CD14-positive monocyte (primary cell): ENCODE measurements at regions not wholly inside any gene's neighbourhood (a gene's known extent, or its start where the extent isn't known, plus 50 kb on each side); places are given as distances from the start of the nearest gene placed in this dataset.

Source experiments
- DNase-seq, 3 donors: peaks; one replicate each; pipeline ENCODE4 v3.0.0-alpha.2; 2011 to 2022
- H2AFZ ChIP-seq: 2 replicates; pipeline ENCODE4 v1.6.0; 2012; ENCODE audit warnings: mild to moderate bottlenecking, low read depth, low read length, inconsistent platforms; ENCODE audit not compliant: insufficient read depth, poor library complexity, severe bottlenecking
- H3K27ac ChIP-seq, 2 donors: 1 replicate in 1 of 2; 2 replicates in 1 of 2; pipeline ENCODE4 v1.5.1; 2012 to 2013; ENCODE audit warnings: low read length in 2 of 2, control low read depth in 1 of 2, inconsistent platforms in 1 of 2, low read depth in 1 of 2, mild to moderate bottlenecking in 1 of 2
- H3K27me3 ChIP-seq, 2 donors: one replicate each; pipeline versions ENCODE4 v1.6.0 to v1.6.1; 2011 to 2013; ENCODE audit warnings: low read length in 2 of 2; ENCODE audit not compliant: control insufficient read depth in 2 of 2, insufficient read depth in 2 of 2
- H3K36me3 ChIP-seq, 2 donors: replicated peaks in 1 of 2; 1 replicate in 1 of 2; 2 replicates in 1 of 2; pipeline versions ENCODE4 v1.5.1 to v1.6.1; 2012 to 2013; ENCODE audit warnings: low read length in 2 of 2, control low read depth in 1 of 2, inconsistent platforms in 1 of 2, mild to moderate bottlenecking in 1 of 2; ENCODE audit not compliant: insufficient read depth in 2 of 2, control insufficient read depth in 1 of 2
- H3K4me1 ChIP-seq, 2 donors: 1 replicate in 1 of 2; 2 replicates in 1 of 2; pipeline versions ENCODE4 v1.5.1 to v1.6.1; 2012 to 2013; ENCODE audit warnings: low read length in 2 of 2, control low read depth in 1 of 2, inconsistent platforms in 1 of 2, mild to moderate bottlenecking in 1 of 2, moderate library complexity in 1 of 2; ENCODE audit not compliant: insufficient read depth in 2 of 2, control insufficient read depth in 1 of 2
- H3K4me2 ChIP-seq: replicated peaks from 2 replicates; pipeline ENCODE3; 2012; ENCODE audit warnings: low read length, moderate library complexity, mild to moderate bottlenecking; ENCODE audit not compliant: poor library complexity, severe bottlenecking; ENCODE audit errors: extremely low read depth
- H3K4me3 ChIP-seq, 3 experiments: fragments of 200-600 bp in 1 of 3; sonication (generic) in 1 of 3; replicated peaks in 1 of 3; 1 replicate in 2 of 3; 2 replicates in 1 of 3; pipeline ENCODE4 v1.5.1; 2011 to 2013; ENCODE audit warnings: low read length in 3 of 3, mild to moderate bottlenecking in 3 of 3, control low read depth in 2 of 3, low read depth in 2 of 3, inconsistent platforms in 1 of 3, moderate library complexity in 1 of 3
- H3K79me2 ChIP-seq: 2 replicates; pipeline ENCODE4 v1.6.0; 2012; ENCODE audit warnings: mild to moderate bottlenecking, control low read depth, inconsistent platforms, low read length, moderate library complexity; ENCODE audit not compliant: insufficient read depth
- H3K9ac ChIP-seq: 2 replicates; pipeline ENCODE4 v1.6.0; 2017; ENCODE audit warnings: low read length, mild to moderate bottlenecking; ENCODE audit not compliant: insufficient read depth, poor library complexity, severe bottlenecking
- H3K9me3 ChIP-seq, 2 donors: replicated peaks in 1 of 2; 1 replicate in 1 of 2; 2 replicates in 1 of 2; pipeline versions ENCODE4 v1.5.1 to v1.6.1; 2012 to 2013; ENCODE audit warnings: low read length in 2 of 2, control low read depth in 1 of 2; ENCODE audit not compliant: control insufficient read depth in 1 of 2, insufficient read depth in 1 of 2
- H4K20me1 ChIP-seq: 2 replicates; pipeline ENCODE4 v1.6.0; 2012; ENCODE audit warnings: mild to moderate bottlenecking, low read length, control low read depth, moderate library complexity; ENCODE audit not compliant: insufficient read depth
- H3K27ac Mint-ChIP-seq, 7 donors: one replicate each; pipeline ENCODE4 v1.8.0; 2020; ENCODE audit warnings: mild to moderate bottlenecking in 7 of 7, mixed read lengths in 7 of 7, moderate library complexity in 6 of 7, inconsistent platforms in 2 of 7
- H3K27me3 Mint-ChIP-seq, 3 donors: one replicate each; pipeline ENCODE4 v1.8.0; 2021 to 2022; ENCODE audit warnings: low read depth in 3 of 3, mild to moderate bottlenecking in 3 of 3, mixed read lengths in 3 of 3, moderate library complexity in 3 of 3, inconsistent platforms in 1 of 3
- H3K36me3 Mint-ChIP-seq, 2 donors: one replicate each; pipeline ENCODE4 v1.8.0; 2020; ENCODE audit warnings: mixed read lengths in 2 of 2, inconsistent platforms in 1 of 2, mild to moderate bottlenecking in 1 of 2
- H3K4me1 Mint-ChIP-seq: one replicate; pipeline ENCODE4 v1.8.0; 2020; ENCODE audit warnings: mild to moderate bottlenecking, mixed read lengths
- H3K4me3 Mint-ChIP-seq, 2 donors: one replicate each; pipeline ENCODE4 v1.8.0; 2020; ENCODE audit warnings: mild to moderate bottlenecking in 2 of 2, mixed read lengths in 2 of 2, moderate library complexity in 1 of 2
- H3K9me3 Mint-ChIP-seq, 7 donors: one replicate each; pipeline ENCODE4 v1.8.0; 2020 to 2022; ENCODE audit warnings: mixed read lengths in 7 of 7, mild to moderate bottlenecking in 6 of 7, moderate library complexity in 6 of 7, inconsistent platforms in 2 of 7
- WGBS: methylation state at CpG from one replicate; pipeline ENCODE4 v1.1.5; 2013; ENCODE audit warnings: missing lambda C conversion rate; ENCODE audit not compliant: insufficient coverage; 5-methylcytosine and 5-hydroxymethylcytosine counted together
- intact Hi-C, 2 donors: fragments of 100-400 bp; cut with micrococcal nuclease; formaldehyde crosslinking; loops; one replicate each; pipeline versions ENCODE4 v1.15.0 to v1.15.1; 2023
- TF ChIP-seq, protein P1 (sequence below): fragments of 200-600 bp; IDR thresholded peaks from one replicate; pipeline ENCODE4 v1.8.0; 2022; ENCODE audit warnings: antibody characterized with exemption, mild to moderate bottlenecking

DNA sequence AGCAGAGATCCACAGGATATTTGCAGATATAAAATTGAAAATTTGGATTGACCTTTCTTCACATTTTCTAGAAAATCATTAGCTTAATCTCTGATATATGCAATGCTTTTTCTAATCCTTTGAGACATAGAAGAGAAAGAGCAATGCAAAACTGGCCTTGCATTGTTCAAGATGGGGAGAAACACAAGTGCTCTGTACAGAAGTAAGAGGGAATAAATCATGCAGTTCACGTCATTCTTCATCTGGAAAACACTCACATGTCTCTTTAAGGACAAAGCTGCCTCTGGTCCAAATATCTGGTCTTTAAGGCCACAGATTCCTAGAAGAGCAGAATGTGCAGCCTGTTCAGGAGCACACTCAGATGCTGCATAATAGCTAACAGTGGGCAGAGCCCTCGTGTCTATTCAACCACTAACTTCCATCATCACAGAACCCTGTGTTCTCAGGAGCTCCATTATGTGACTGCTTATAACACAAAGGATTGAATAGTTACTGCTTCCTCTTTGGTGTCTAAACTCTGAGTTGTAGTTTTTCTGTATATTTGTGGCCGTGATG lies 277.5 kb downstream of the PLK2 start:
- H3K4me1 ChIP-seq: no peaks in the 10 kb centered on the region
- H3K4me1 Mint-ChIP-seq: no peaks in the 10 kb centered on the region
- no peak overlapping the region for H3K4me3 Mint-ChIP-seq
- H3K27me3 ChIP-seq: no peaks in the 10 kb centered on the region
- no peaks in the 10 kb centered on the region for H4K20me1 ChIP-seq
- no peak for DNase-seq
- no peaks in the 10 kb centered on the region for H3K79me2 ChIP-seq
- TF ChIP-seq, protein P1, sequence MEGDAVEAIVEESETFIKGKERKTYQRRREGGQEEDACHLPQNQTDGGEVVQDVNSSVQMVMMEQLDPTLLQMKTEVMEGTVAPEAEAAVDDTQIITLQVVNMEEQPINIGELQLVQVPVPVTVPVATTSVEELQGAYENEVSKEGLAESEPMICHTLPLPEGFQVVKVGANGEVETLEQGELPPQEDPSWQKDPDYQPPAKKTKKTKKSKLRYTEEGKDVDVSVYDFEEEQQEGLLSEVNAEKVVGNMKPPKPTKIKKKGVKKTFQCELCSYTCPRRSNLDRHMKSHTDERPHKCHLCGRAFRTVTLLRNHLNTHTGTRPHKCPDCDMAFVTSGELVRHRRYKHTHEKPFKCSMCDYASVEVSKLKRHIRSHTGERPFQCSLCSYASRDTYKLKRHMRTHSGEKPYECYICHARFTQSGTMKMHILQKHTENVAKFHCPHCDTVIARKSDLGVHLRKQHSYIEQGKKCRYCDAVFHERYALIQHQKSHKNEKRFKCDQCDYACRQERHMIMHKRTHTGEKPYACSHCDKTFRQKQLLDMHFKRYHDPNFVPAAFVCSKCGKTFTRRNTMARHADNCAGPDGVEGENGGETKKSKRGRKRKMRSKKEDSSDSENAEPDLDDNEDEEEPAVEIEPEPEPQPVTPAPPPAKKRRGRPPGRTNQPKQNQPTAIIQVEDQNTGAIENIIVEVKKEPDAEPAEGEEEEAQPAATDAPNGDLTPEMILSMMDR: no peak
- peaks cover 0 to 2% (median 0%) of the 10 kb centered on the region in 3 donors for H3K27me3 Mint-ChIP-seq
- H3K36me3 Mint-ChIP-seq: no peaks in the 10 kb centered on the region
- H3K9me3 Mint-ChIP-seq: peaks cover 0 to 5% (median 1%) of the 10 kb centered on the region in 7 donors
- no peak overlapping the region for H2AFZ ChIP-seq
- no peak overlapping the region for H3K27ac ChIP-seq
- no peak overlapping the region for H3K4me3 ChIP-seq
- no peaks in the 10 kb centered on the region for H3K9me3 ChIP-seq
- intact Hi-C loops: no loop called here
- no peaks in the 10 kb centered on the region for H3K36me3 ChIP-seq
- no peak overlapping the region for H3K9ac ChIP-seq
- H3K27ac Mint-ChIP-seq: no peak overlapping the region
- no CpG with 5 or more reads among the region's 3 CpGs for WGBS
- H3K4me2 ChIP-seq: no peak overlapping the region

- Histone ChIP-seq H3K9ac (no peak overlapping the region), H3K27me3 (no peaks in the 10 kb centered on the region), H3K79me2 (no peaks in the 10 kb centered on the region), H3K4me2 (no peak overlapping the region), H2AFZ (no peak overlapping the region), H3K9me3 (no peaks in the 10 kb centered on the region), H4K20me1 (no peaks in the 10 kb centered on the region), H3K4me3 (no peak overlapping the region), H3K36me3 (no peaks in the 10 kb centered on the region), H3K4me1 (no peaks in the 10 kb centered on the region), H3K27ac (no peak overlapping the region)
- H3K4me3 Mint-ChIP-seq: no peak overlapping the region
- 48% methylated on average over 2 of the region's 6 CpGs for WGBS
- no peaks in the 10 kb centered on the region for H3K36me3 Mint-ChIP-seq
- H3K9me3 Mint-ChIP-seq: peaks cover 0 to 5% (median 3%) of the 10 kb centered on the region in 7 donors
- TF ChIP-seq, protein P1: no peak
- H3K4me1 Mint-ChIP-seq: no peaks in the 10 kb centered on the region
- no peak for DNase-seq
- no peak overlapping the region for H3K27ac Mint-ChIP-seq
- intact Hi-C loops: no loop called here
- H3K27me3 Mint-ChIP-seq: peaks cover 0 to 2% (median 0%) of the 10 kb centered on the region in 3 donors
Observed at GRCh38 chr5:58181578-58182286, 278.2 kb downstream of the PLK2 start.
